H7 (cell line): ENCODE measurements at regions not wholly inside any gene's neighbourhood (a gene's known extent, or its start where the extent isn't known, plus 50 kb on each side); places are given as distances from the start of the nearest gene placed in this dataset.
"Not testable (repeated sequence)": the region's sequence is repeated elsewhere in the genome, so short reads cannot be mapped to it uniquely, and the experiment has no call there.

ENCODE experiments used
- DNase-seq: peaks from one replicate; pipeline ENCODE4 v3.0.0; 2012
- H3K27me3 ChIP-seq: 2 replicates; pipeline ENCODE4 v1.6.0; 2011; ENCODE audit warnings: mild to moderate bottlenecking, low read length; ENCODE audit not compliant: control insufficient read depth, insufficient read depth
- H3K36me3 ChIP-seq: replicated peaks from 2 replicates; pipeline ENCODE4 v1.5.1; 2011; ENCODE audit warnings: low read length; ENCODE audit not compliant: control insufficient read depth, insufficient read depth
- H3K4me3 ChIP-seq: 2 replicates; pipeline ENCODE4 v1.5.1; 2011; ENCODE audit warnings: low read depth, mild to moderate bottlenecking, control low read depth, low read length, moderate library complexity; ENCODE audit not compliant: insufficient read depth

GRCh38 chr10:125547010-125547650, 135.8 kb downstream of the TEX36 start:
- no peak for DNase-seq
- Histone ChIP-seq H3K27me3 (no peaks in the 10 kb centered on the region), H3K4me3 (no peak overlapping the region), H3K36me3 (no peaks in the 10 kb centered on the region)

GRCh38 chr10:125543796-125544195, 139.2 kb downstream of the TEX36 start:
- Histone ChIP-seq H3K27me3 (no peaks in the 10 kb centered on the region; the same call in 1 of the 2 replicates), H3K36me3 (no peaks in the 10 kb centered on the region)
- DNase-seq: no peak

DNA sequence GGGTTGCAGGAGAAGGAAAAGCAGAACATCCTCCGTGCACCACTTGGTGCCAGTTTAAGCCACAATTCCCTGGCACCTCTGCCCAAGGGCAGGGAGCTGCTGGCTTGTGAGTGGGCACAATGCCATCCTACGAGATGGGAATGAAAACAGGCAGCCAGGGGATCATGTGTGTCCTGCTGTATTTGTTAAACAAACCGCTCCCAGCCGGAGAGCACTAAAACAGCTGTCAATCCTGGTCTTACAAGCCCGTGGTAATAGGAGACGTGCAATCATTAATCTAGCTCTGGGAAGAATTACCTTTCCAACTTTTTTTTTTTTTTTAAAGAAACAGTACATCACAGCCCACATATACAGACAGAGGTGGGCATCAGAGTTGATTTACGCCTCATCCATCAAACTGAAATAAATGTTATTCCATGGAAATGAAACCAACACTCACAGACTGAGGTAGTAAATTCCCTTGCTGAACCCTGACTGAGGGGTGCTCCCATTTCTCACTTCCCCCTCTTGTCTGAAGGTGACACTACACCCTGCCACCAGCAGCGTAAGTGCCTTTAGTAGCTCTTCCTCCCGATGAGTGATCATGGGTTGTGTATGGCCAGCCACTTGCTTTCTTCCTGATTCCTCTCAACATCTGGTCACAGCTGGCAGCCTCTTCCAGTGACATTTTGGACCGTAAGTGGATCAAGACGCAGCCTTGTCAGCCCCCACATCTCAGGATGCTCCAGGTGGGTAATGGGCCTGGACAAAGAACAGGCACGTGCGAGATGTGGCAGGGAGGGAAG, 143.8 kb downstream of the TEX36 start:
- no peak for DNase-seq
- H3K4me3 ChIP-seq: no peak overlapping the region
- H3K27me3 ChIP-seq: no peaks in the 10 kb centered on the region; the same call in 1 of the 2 replicates
- no peaks in the 10 kb centered on the region for H3K36me3 ChIP-seq

More at GRCh38 chr10:125543796-125544195, 139.2 kb downstream of the TEX36 start:
- H3K4me3 ChIP-seq: no peak overlapping the region

GRCh38 chr10:125536236-125536635, 146.7 kb downstream of the TEX36 start:
- Histone ChIP-seq H3K36me3 (no peaks in the 10 kb centered on the region), H3K4me3 (no peak overlapping the region), H3K27me3 (no peaks in the 10 kb centered on the region; the same call in 1 of the 2 replicates)
- no peak for DNase-seq

- Histone ChIP-seq H3K27me3 (no peaks in the 10 kb centered on the region; the same call in 1 of the 2 replicates), H3K4me3 (no peak overlapping the region), H3K36me3 (no peaks in the 10 kb centered on the region)
- no peak for DNase-seq
These were observed 147.4 kb downstream of the TEX36 start for GRCh38 chr10:125535559-125535958.

DNA sequence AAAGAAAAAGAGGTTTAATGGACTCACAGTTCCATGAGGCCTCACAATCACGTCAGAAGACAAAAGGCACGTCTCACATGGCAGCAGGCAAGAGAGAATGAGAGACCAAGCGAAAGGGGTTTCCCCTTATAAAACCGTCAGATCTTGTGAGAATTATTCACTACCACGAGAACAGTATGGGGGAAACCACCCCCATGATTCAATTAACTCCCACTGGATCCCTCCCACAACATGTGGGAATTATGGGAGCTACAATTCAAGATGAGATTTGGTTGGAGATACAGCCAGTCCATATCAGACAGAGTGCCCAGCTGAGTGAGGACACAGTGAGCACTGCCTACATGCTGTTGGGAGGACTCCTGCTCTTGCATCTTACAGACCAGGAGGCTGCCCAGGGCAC, 148.4 kb downstream of the TEX36 start:
- H3K36me3 ChIP-seq: no peaks in the 10 kb centered on the region
- DNase-seq: no peak
- H3K27me3 ChIP-seq: no peaks in the 10 kb centered on the region
- H3K4me3 ChIP-seq: no peak overlapping the region

- no peak for DNase-seq
- Histone ChIP-seq H3K36me3 (no peaks in the 10 kb centered on the region), H3K4me3 (no peak overlapping the region), H3K27me3 (no peaks in the 10 kb centered on the region)
These were observed 149.1 kb downstream of the TEX36 start for GRCh38 chr10:125533866-125534265.

- Histone ChIP-seq H3K36me3 (no peaks in the 10 kb centered on the region), H3K4me3 (no peak overlapping the region), H3K27me3 (no peaks in the 10 kb centered on the region)
- peak; percentile 54 for DNase-seq
These were observed 151.5 kb downstream of the TEX36 start for GRCh38 chr10:125531465-125531864.

GRCh38 chr10:125523347-125523746, 159.6 kb downstream of the TEX36 start:
- no peak overlapping the region for H3K4me3 ChIP-seq
- no peak for DNase-seq
- no peaks in the 10 kb centered on the region for H3K36me3 ChIP-seq
- H3K27me3 ChIP-seq: no peaks in the 10 kb centered on the region

- peak; percentile 92 for DNase-seq
- no peaks in the 10 kb centered on the region for H3K36me3 ChIP-seq
These were observed 161.0 kb downstream of the TEX36 start for GRCh38 chr10:125521721-125522680.

GRCh38 chr10:125520968-125521367, 162.0 kb downstream of the TEX36 start:
- DNase-seq: no peak
- Histone ChIP-seq H3K4me3 (no peak overlapping the region), H3K27me3 (no peaks in the 10 kb centered on the region), H3K36me3 (no peaks in the 10 kb centered on the region)

More at GRCh38 chr10:125521721-125522680, 161.0 kb downstream of the TEX36 start:
- H3K4me3 ChIP-seq: no peak overlapping the region
- H3K27me3 ChIP-seq: no peaks in the 10 kb centered on the region

- H3K27me3 ChIP-seq, H3K4me3 ChIP-seq, H3K36me3 ChIP-seq, DNase-seq: not testable (repeated sequence)
These were observed 164.6 kb downstream of the TEX36 start for GRCh38 chr10:125518397-125518796.

GRCh38 chr10:125515571-125515970, 167.4 kb downstream of the TEX36 start:
- no peak overlapping the region for H3K4me3 ChIP-seq
- no peak for DNase-seq
- no peaks in the 10 kb centered on the region for H3K27me3 ChIP-seq
- no peaks in the 10 kb centered on the region for H3K36me3 ChIP-seq
